HCT116 (cell line): ENCODE measurements at regions not wholly inside any gene's neighbourhood (a gene's known extent, or its start where the extent isn't known, plus 50 kb on each side); places are given as distances from the start of the nearest gene placed in this dataset.

Experiments used
- ATAC-seq: fragments of 200-7000 bp; cut with Tn5 transposase; 2 replicates; pipeline ENCODE4 v1.9.1; 2020; ENCODE audit warnings: mild to moderate bottlenecking, moderate library complexity
- BruUV-seq: library from RNA; stranded (reverse); fragments of 400-500 nt; replicated peaks from 2 replicates; lab custom pipeline; 2021; lab: Mats Ljungman, UMichigan
- CTCF ChIA-PET: fragments of 300-600 bp; sonication (Branson Sonifier 250); formaldehyde crosslinking; loops from one replicate; lab custom pipeline; 2021; ENCODE audit warnings: antibody characterized with exemption; lab: Charles Lee
- POLR2A ChIA-PET: fragments of 300-600, 350-600 bp; sonication (Branson Sonifier 250); formaldehyde crosslinking; loops from one replicate; lab custom pipeline; 2021; ENCODE audit warnings: antibody characterized with exemption; lab: Charles Lee
- RAD21 ChIA-PET, 2 experiments: fragments of 300-600 bp; sonication (Branson Sonifier 250); formaldehyde crosslinking; loops; one replicate each; lab custom pipeline; 2023; ENCODE audit warnings: low total read pairs in 2 of 2; ENCODE audit not compliant: uncharacterized antibody in 2 of 2, unreplicated experiment in 2 of 2, low non-redundant PET in 1 of 2; lab: Charles Lee
- DNase-seq: peaks from one replicate; pipeline ENCODE4 v3.0.0-alpha.2; 2010; ENCODE audit warnings: low read depth, low spot score
- H2AFZ ChIP-seq: fragments of 200-600 bp; shearing (Covaris generic), sonication (generic); 2 replicates; pipeline ENCODE4 v1.6.1; 2017; ENCODE audit warnings: low read depth, mixed run types, mixed read lengths, antibody characterized with exemption, low read length; ENCODE audit not compliant: poor library complexity, severe bottlenecking
- H3K27ac ChIP-seq: 2 replicates; pipeline ENCODE4 v1.5.1; 2012; ENCODE audit warnings: low read depth, low read length
- H3K27me3 ChIP-seq: fragments of 200-600 bp; sonication (generic); 2 replicates; pipeline ENCODE4 v1.6.1; 2016; ENCODE audit warnings: mixed run types, low read length, mixed read lengths; ENCODE audit not compliant: insufficient read depth
- H3K36me3 ChIP-seq, 2 experiments: fragments of 200-500 bp in 1 of 2; fragments of 200-600 bp in 1 of 2; sonication (Bioruptor generic) in 1 of 2; sonication (generic) in 1 of 2; 2 replicates each; pipeline versions ENCODE4 v1.5.1 to v1.6.1; 2014 to 2016; ENCODE audit warnings: low read length in 2 of 2, inconsistent platforms in 1 of 2, mixed read lengths in 1 of 2, mixed run types in 1 of 2; ENCODE audit not compliant: insufficient read depth in 2 of 2, control insufficient read depth in 1 of 2
- H3K4me1 ChIP-seq, 2 experiments: fragments of 200-600 bp in 1 of 2; sonication (generic) in 1 of 2; 2 replicates each; pipeline versions ENCODE4 v1.5.1 to v1.6.1; 2012 to 2017; ENCODE audit warnings: low read length in 2 of 2, inconsistent platforms in 1 of 2, mild to moderate bottlenecking in 1 of 2, mixed read lengths in 1 of 2, mixed run types in 1 of 2, moderate library complexity in 1 of 2; ENCODE audit not compliant: insufficient read depth in 2 of 2, control insufficient read depth in 1 of 2
- H3K4me2 ChIP-seq: fragments of 200-600 bp; sonication (generic); 2 replicates; pipeline ENCODE4 v1.6.1; 2017; ENCODE audit warnings: mixed run types, low read length, mixed read lengths
- H3K4me3 ChIP-seq, 2 experiments: fragments of 200-600 bp in 1 of 2; sonication (generic) in 1 of 2; replicated peaks in 1 of 2; 2 replicates each; pipeline ENCODE4 v1.5.1; 2011 to 2016; ENCODE audit warnings: low read length in 2 of 2, control low read depth in 1 of 2, low read depth in 1 of 2, mild to moderate bottlenecking in 1 of 2, mixed read lengths in 1 of 2, mixed run types in 1 of 2
- H3K79me2 ChIP-seq: fragments of 200-600 bp; sonication (generic); 2 replicates; pipeline ENCODE4 v1.6.1; 2017; ENCODE audit warnings: mild to moderate bottlenecking, mixed run types, low read length, moderate library complexity, mixed read lengths; ENCODE audit not compliant: insufficient read depth
- H3K9ac ChIP-seq: fragments of 200-600 bp; sonication (generic); 2 replicates; pipeline ENCODE4 v1.6.1; 2016; ENCODE audit warnings: low read length, mixed read lengths
- H3K9me2 ChIP-seq: fragments of 200-600 bp; sonication (generic), shearing (Covaris generic); 2 replicates; pipeline ENCODE4 v1.6.1; 2017; ENCODE audit warnings: mixed run types, mild to moderate bottlenecking, moderate library complexity; ENCODE audit not compliant: insufficient read depth
- H3K9me3 ChIP-seq, 2 experiments: fragments of 200-500 bp in 1 of 2; fragments of 200-600 bp in 1 of 2; sonication (Bioruptor generic) in 1 of 2; sonication (generic) in 1 of 2; 2 replicates each; pipeline ENCODE4 v1.6.1; 2014 to 2017; ENCODE audit warnings: low read length in 2 of 2, mixed read lengths in 2 of 2, inconsistent platforms in 1 of 2, low read depth in 1 of 2, mild to moderate bottlenecking in 1 of 2, mixed run types in 1 of 2, moderate library complexity in 1 of 2; ENCODE audit not compliant: control insufficient read depth in 1 of 2, insufficient read depth in 1 of 2
- H4K20me1 ChIP-seq: fragments of 200-600 bp; sonication (generic), shearing (Covaris generic); 2 replicates; pipeline ENCODE4 v1.6.1; 2017; ENCODE audit warnings: mixed run types, mild to moderate bottlenecking, moderate library complexity; ENCODE audit not compliant: insufficient read depth
- ATF3 ChIP-seq: IDR thresholded peaks from 2 replicates; pipeline ENCODE4 v1.6.1; 2012
- CBX3 ChIP-seq: IDR thresholded peaks from 2 replicates; pipeline ENCODE4 v1.6.1; 2012; ENCODE audit warnings: low read depth
- CEBPB ChIP-seq: IDR thresholded peaks from 2 replicates; pipeline ENCODE4 v1.6.1; 2012; ENCODE audit warnings: low read depth
- CTCF ChIP-seq, 3 experiments: fragments of 200-600 bp in 1 of 3; sonication (generic) in 1 of 3; IDR thresholded peaks in 2 of 3; conservative IDR thresholded peaks in 1 of 3; 2 replicates each; pipeline ENCODE4 v1.5.1; 2012 to 2017; ENCODE audit warnings: low read depth in 2 of 3, low read length in 2 of 3, antibody characterized with exemption in 1 of 3, borderline replicate concordance in 1 of 3, control low read depth in 1 of 3, mild to moderate bottlenecking in 1 of 3, mixed read lengths in 1 of 3, mixed run types in 1 of 3, moderate library complexity in 1 of 3; ENCODE audit not compliant: insufficient read depth in 1 of 3
- EGR1 ChIP-seq: IDR thresholded peaks from 2 replicates; pipeline ENCODE4 v1.6.1; 2012; ENCODE audit warnings: low read depth
- ELF1 ChIP-seq: IDR thresholded peaks from 2 replicates; pipeline ENCODE4 v1.6.1; 2012; ENCODE audit warnings: low read depth, borderline replicate concordance
- EZH2 ChIP-seq: fragments of 200-600 bp; sonication (generic); IDR thresholded peaks from 2 replicates; pipeline ENCODE4 v1.6.1; 2017; ENCODE audit warnings: antibody characterized with exemption, mixed run types
- EZH2phosphoT487 ChIP-seq: fragments of 200-600 bp; IDR thresholded peaks from 2 replicates; pipeline ENCODE4 v1.6.1; 2018; ENCODE audit warnings: antibody characterized with exemption, borderline replicate concordance
- FOSL1 ChIP-seq: IDR thresholded peaks from 2 replicates; pipeline ENCODE4 v1.6.1; 2012; ENCODE audit warnings: low read depth
- JUND ChIP-seq: IDR thresholded peaks from 2 replicates; pipeline ENCODE4 v1.6.1; 2012
- POLR2A ChIP-seq: IDR thresholded peaks from 2 replicates; pipeline ENCODE4 v1.7.0; 2011; ENCODE audit warnings: borderline replicate concordance; ENCODE audit not compliant: insufficient read depth, insufficient read length; ENCODE audit errors: extremely low read depth
- POLR2AphosphoS5 ChIP-seq: IDR thresholded peaks from 2 replicates; pipeline ENCODE4 v1.6.1; 2011; ENCODE audit warnings: mild to moderate bottlenecking, low read depth, low read length, moderate library complexity
- RAD21 ChIP-seq: IDR thresholded peaks from 2 replicates; pipeline ENCODE4 v1.6.1; 2012; ENCODE audit warnings: low read depth, mild to moderate bottlenecking
- REST ChIP-seq: IDR thresholded peaks from 2 replicates; pipeline ENCODE4 v1.6.1; 2012; ENCODE audit warnings: low read depth
- SIN3A ChIP-seq: IDR thresholded peaks from 2 replicates; pipeline ENCODE4 v1.6.1; 2012; ENCODE audit warnings: low read depth
- SP1 ChIP-seq: IDR thresholded peaks from 2 replicates; pipeline ENCODE4 v1.6.1; 2012; ENCODE audit warnings: low read depth
- TCF7L2 ChIP-seq: IDR thresholded peaks from 2 replicates; pipeline ENCODE4 v1.7.0; 2011; ENCODE audit warnings: borderline replicate concordance, inconsistent platforms; ENCODE audit not compliant: insufficient read depth, insufficient read length; ENCODE audit errors: extremely low read depth
- YY1 ChIP-seq: IDR thresholded peaks from 2 replicates; pipeline ENCODE4 v1.6.1; 2011; ENCODE audit warnings: low read length, low read depth, moderate library complexity, mild to moderate bottlenecking; ENCODE audit not compliant: insufficient replicate concordance; ENCODE audit errors: extremely low read depth
- ZBTB33 ChIP-seq: IDR thresholded peaks from 2 replicates; pipeline ENCODE4 v1.6.1; 2011; ENCODE audit warnings: mild to moderate bottlenecking, low read length, moderate library complexity; ENCODE audit not compliant: insufficient replicate concordance; ENCODE audit errors: extremely low read depth
- ZNF274 ChIP-seq: fragments of 200-500 bp; sonication (Bioruptor generic); IDR thresholded peaks from 2 replicates; pipeline ENCODE4 v1.6.1; 2014; ENCODE audit warnings: mild to moderate bottlenecking, low read depth, low read length, inconsistent platforms
- intact Hi-C: fragments of 100-400 bp; cut with micrococcal nuclease; formaldehyde crosslinking; loops from 2 replicates; pipeline ENCODE4 v1.10.0; 2022

GRCh38 chr12:40587421-40587820, 104.8 kb upstream of the CNTN1 start (continued):
- TF ChIP-seq ELF1: no peak
- no peak for TF ChIP-seq CEBPB
- no peak for TF ChIP-seq CBX3

- Histone ChIP-seq H3K79me2 (no peaks in the 10 kb centered on the region), H3K36me3 (no peaks in the 10 kb centered on the region), H3K4me1 (no peaks in the 10 kb centered on the region), H3K27me3 (no peaks in the 10 kb centered on the region), H3K4me3 (no peak overlapping the region), H3K9me2 (no peaks in the 10 kb centered on the region), H3K27ac (no peak overlapping the region), H2AFZ (no peak overlapping the region), H3K4me2 (no peak overlapping the region), H4K20me1 (no peaks in the 10 kb centered on the region), H3K9me3 (no peaks in the 10 kb centered on the region), H3K9ac (no peak overlapping the region)
- ChIA-PET RAD21 (no interaction called here), POLR2A (no interaction called here), CTCF (no interaction called here)
- TF ChIP-seq ZBTB33 (no peak), ATF3 (no peak), POLR2A (no peak), CTCF (IDR thresholded peaks at IDR 0.05 in 2 of 3, conservative IDR thresholded peaks at IDR 0.05 in 1 of 3; ENCODE audit: borderline replicate concordance in 1 of 3, insufficient read depth in 1 of 3, low read depth in 2 of 3, low read length in 2 of 3) (no peak), EGR1 (no peak), CBX3 (no peak), YY1 (no peak), ELF1 (no peak), FOSL1 (no peak), ZNF274 (no peak), POLR2AphosphoS5 (no peak), SIN3A (no peak), CEBPB (no peak), EZH2 (no peak), REST (no peak), RAD21 (no peak), EZH2phosphoT487 (no peak), SP1 (no peak), TCF7L2 (no peak), JUND (no peak)
- intact Hi-C loops: no loop called here
- no peak for DNase-seq
- ATAC-seq: no peak
- no TSS peak for BruUV-seq
Observed at GRCh38 chr12:40587970-40588369, 104.3 kb upstream of the CNTN1 start.
